NCI-H524 (cell line): ENCODE measurements at regions not wholly inside any gene's neighbourhood (a gene's known extent, or its start where the extent isn't known, plus 50 kb on each side); places are given as distances from the start of the nearest gene placed in this dataset.
"Not testable (repeated sequence)": the region's sequence is repeated elsewhere in the genome, so short reads cannot be mapped to it uniquely, and the experiment has no call there.

Experiments used
- DNase-seq, 2 experiments: peaks; one replicate each; lab custom pipeline; 2025; lab: John Stamatoyannopoulos, UW

GRCh38 chr5:130955041-130955440 is 210.0 kb downstream of the HINT1 start:
- DNase-seq, result no peak

GRCh38 chr5:130954336-130954735 is 210.7 kb downstream of the HINT1 start:
- no peak for DNase-seq

GRCh38 chr5:130939059-130939458 is 226.0 kb downstream of the HINT1 start:
- DNase-seq, result no peak

GRCh38 chr5:130937046-130937445 is 228.0 kb downstream of the HINT1 start:
- DNase-seq, result no peak

- DNase-seq, result no peak
Measured at GRCh38 chr5:130923543-130924124, 241.4 kb downstream of the HINT1 start.

- DNase-seq, result no peak
Measured at GRCh38 chr5:130912088-130912487, 253.0 kb downstream of the HINT1 start.

GRCh38 chr5:130908186-130908585 is 256.9 kb downstream of the HINT1 start:
- DNase-seq, result no peak

- peak in 1 of 2 experiments; percentile 20 for DNase-seq
Measured at GRCh38 chr5:130897537-130898195, 267.4 kb downstream of the HINT1 start.

- not testable (repeated sequence) for DNase-seq
Measured at GRCh38 chr5:130897181-130897536, 267.9 kb downstream of the HINT1 start.

GRCh38 chr5:130896636-130897035 is 268.4 kb downstream of the HINT1 start:
- no peak for DNase-seq

- DNase-seq, result no peak
Measured at GRCh38 chr5:130893006-130893405, 272.1 kb downstream of the HINT1 start.

GRCh38 chr5:130890610-130891009 is 274.4 kb downstream of the HINT1 start:
- DNase-seq, result no peak

- DNase-seq, result no peak
Measured at GRCh38 chr5:130885691-130886090, 279.4 kb downstream of the HINT1 start.

- no peak for DNase-seq
Measured at GRCh38 chr5:130885027-130885426, 280.0 kb downstream of the HINT1 start.

GRCh38 chr5:130884023-130884422 is 281.0 kb downstream of the HINT1 start:
- no peak for DNase-seq

- DNase-seq, result no peak
Measured at GRCh38 chr5:130875656-130876055, 289.4 kb downstream of the HINT1 start.

- DNase-seq, result peak in 1 of 2 experiments; percentile 34
Measured at GRCh38 chr5:130874861-130875417, 290.1 kb downstream of the HINT1 start.

- DNase-seq, result peak in 1 of 2 experiments; percentile 31
Measured at GRCh38 chr5:130871346-130872086, 293.5 kb downstream of the HINT1 start.

- no peak for DNase-seq
Measured at GRCh38 chr5:130870691-130871090, 294.4 kb downstream of the HINT1 start.

GRCh38 chr5:130868186-130868840 is 296.7 kb downstream of the HINT1 start:
- no peak for DNase-seq

- DNase-seq, result no peak
Measured at GRCh38 chr5:130845049-130845765, 319.8 kb downstream of the HINT1 start.
